ENCODE measurements at regions not wholly inside any gene's neighbourhood (a gene's known extent, or its start where the extent isn't known, plus 50 kb on each side); places are given as distances from the start of the nearest gene placed in this dataset.
A peak's percentile ranks its signal among the peaks of the same experiment; 100 is the strongest.

GRCh38 chr20:39855799-39856198, 833.2 kb downstream of the MAFB start:
- no peaks in the 10 kb centered on the region for H3K36me3 ChIP-seq (ENCODE audit: control insufficient read depth in 2 of 2, extremely low read depth in 1 of 2, insufficient read depth in 2 of 2, low read length in 2 of 2)
- intact Hi-C loops (cut with micrococcal nuclease), result no loop called here
- H4K20me1 ChIP-seq (replicated peaks; ENCODE audit: control insufficient read depth, extremely low read depth, insufficient read depth, low read length), result no peaks in the 10 kb centered on the region

GRCh38 chr20:39855056-39855455, 834.0 kb downstream of the MAFB start:
- Histone ChIP-seq H3K36me3 (ENCODE audit: control insufficient read depth in 2 of 2, extremely low read depth in 1 of 2, insufficient read depth in 2 of 2, low read length in 2 of 2) (no peaks in the 10 kb centered on the region), H3K4me2 (ENCODE audit: insufficient read depth, low read length) (no peak overlapping the region), H3K9ac (replicated peaks; ENCODE audit: extremely low read depth, insufficient read depth, low read length) (no peak overlapping the region), H3K9me3 (replicated peaks; ENCODE audit: control insufficient read depth, insufficient read depth, low read length) (no peaks in the 10 kb centered on the region), H3K27me3 (ENCODE audit: control insufficient read depth in 2 of 2, insufficient read depth in 2 of 2, low read length in 2 of 2) (no peaks in the 10 kb centered on the region), H3K9me1 (replicated peaks; ENCODE audit: control insufficient read depth, extremely low read depth, insufficient read depth, low read length) (no peaks in the 10 kb centered on the region), H3K79me2 (ENCODE audit: control insufficient read depth, insufficient read depth, low read length) (no peaks in the 10 kb centered on the region), H2AFZ (ENCODE audit: low read depth, low read length) (no peak overlapping the region), H3K4me3 (replicated peaks in 1 of 3; ENCODE audit: insufficient read depth in 1 of 3, low read depth in 1 of 3, low read length in 3 of 3) (no peak overlapping the region), H4K20me1 (replicated peaks; ENCODE audit: control insufficient read depth, extremely low read depth, insufficient read depth, low read length) (no peaks in the 10 kb centered on the region), H3K4me1 (ENCODE audit: control insufficient read depth, extremely low read depth, insufficient read depth, low read length) (no peaks in the 10 kb centered on the region), H3K27ac (ENCODE audit: insufficient read depth, low read depth, low read length) (no peak overlapping the region)
- POLR2A ChIA-PET, result no interaction called here
- TF ChIP-seq FOS (IDR thresholded peaks at IDR 0.05; ENCODE audit: borderline replicate concordance, insufficient read depth, low read length) (no peak), POLR2A (IDR thresholded peaks at IDR 0.05; ENCODE audit: low read depth, low read length) (no peak), POLR2AphosphoS5 (IDR thresholded peaks at IDR 0.05; ENCODE audit: insufficient read depth, low read depth, low read length) (no peak), JUN (IDR thresholded peaks at IDR 0.05; ENCODE audit: borderline replicate concordance, insufficient read depth, insufficient read length, low read depth) (no peak), MAX (IDR thresholded peaks at IDR 0.05; ENCODE audit: insufficient read depth, insufficient read length) (no peak), MYC (IDR thresholded peaks at IDR 0.05; ENCODE audit: low read depth, low read length) (no peak), EZH2 (IDR thresholded peaks at IDR 0.05; ENCODE audit: borderline replicate concordance, low read depth, low read length, severe bottlenecking) (no peak), CTCF (IDR thresholded peaks at IDR 0.05; ENCODE audit: extremely low read depth in 1 of 2, insufficient read depth in 1 of 2, low read depth in 1 of 2, low read length in 2 of 2) (no peak), GATA2 (IDR thresholded peaks at IDR 0.05; ENCODE audit: insufficient read depth, insufficient read length, low read depth, low read length) (no peak)
- DNase-seq (ENCODE audit: low read depth, low spot score), result no peak
- intact Hi-C loops (cut with micrococcal nuclease), result no loop called here
- BruUV-seq (replicated peaks), result no TSS peak
- FAIRE-seq, result no peak
- CTCF ChIA-PET, result interaction anchor here (1.2 kb wide), 1 partner anchor 19 kb away, joined by 4 read pairs; no protein-coding TSS in a partner anchor
- dilution Hi-C loops (cut with MboI; ENCODE audit: extremely low pct_ligation_motif_present, low sequenced_read_pairs), result no loop called here

More at GRCh38 chr20:39855799-39856198, 833.2 kb downstream of the MAFB start:
- H3K4me1 ChIP-seq (ENCODE audit: control insufficient read depth, extremely low read depth, insufficient read depth, low read length), result no peaks in the 10 kb centered on the region
- H3K4me2 ChIP-seq (ENCODE audit: insufficient read depth, low read length), result no peak overlapping the region
- H3K9me3 ChIP-seq (replicated peaks; ENCODE audit: control insufficient read depth, insufficient read depth, low read length), result no peaks in the 10 kb centered on the region
- FAIRE-seq, result no peak
- H3K9ac ChIP-seq (replicated peaks; ENCODE audit: extremely low read depth, insufficient read depth, low read length), result no peak overlapping the region
- dilution Hi-C loops (cut with MboI; ENCODE audit: extremely low pct_ligation_motif_present, low sequenced_read_pairs), result no loop called here
- no peak overlapping the region for H3K27ac ChIP-seq (ENCODE audit: insufficient read depth, low read depth, low read length)
- H2AFZ ChIP-seq (ENCODE audit: low read depth, low read length), result no peak overlapping the region
- no peak for DNase-seq (ENCODE audit: low read depth, low spot score)
- no TSS peak for BruUV-seq (replicated peaks)
- H3K27me3 ChIP-seq (ENCODE audit: control insufficient read depth in 2 of 2, insufficient read depth in 2 of 2, low read length in 2 of 2), result no peaks in the 10 kb centered on the region
- no peak overlapping the region for H3K4me3 ChIP-seq (replicated peaks in 1 of 3; ENCODE audit: insufficient read depth in 1 of 3, low read depth in 1 of 3, low read length in 3 of 3)
- H3K9me1 ChIP-seq (replicated peaks; ENCODE audit: control insufficient read depth, extremely low read depth, insufficient read depth, low read length), result no peaks in the 10 kb centered on the region
- TF ChIP-seq MAX (IDR thresholded peaks at IDR 0.05; ENCODE audit: insufficient read depth, insufficient read length) (no peak), GATA2 (IDR thresholded peaks at IDR 0.05; ENCODE audit: insufficient read depth, insufficient read length, low read depth, low read length) (no peak), FOS (IDR thresholded peaks at IDR 0.05; ENCODE audit: borderline replicate concordance, insufficient read depth, low read length) (no peak), MYC (IDR thresholded peaks at IDR 0.05; ENCODE audit: low read depth, low read length) (no peak), JUN (IDR thresholded peaks at IDR 0.05; ENCODE audit: borderline replicate concordance, insufficient read depth, insufficient read length, low read depth) (peak; percentile 13), POLR2A (IDR thresholded peaks at IDR 0.05; ENCODE audit: low read depth, low read length) (no peak), POLR2AphosphoS5 (IDR thresholded peaks at IDR 0.05; ENCODE audit: insufficient read depth, low read depth, low read length) (no peak), EZH2 (IDR thresholded peaks at IDR 0.05; ENCODE audit: borderline replicate concordance, low read depth, low read length, severe bottlenecking) (no peak)
- no peaks in the 10 kb centered on the region for H3K79me2 ChIP-seq (ENCODE audit: control insufficient read depth, insufficient read depth, low read length)
- CTCF ChIA-PET, result interaction anchor here (1.2 kb wide), 1 partner anchor 18 kb away, joined by 4 read pairs; no protein-coding TSS in a partner anchor
- POLR2A ChIA-PET, result no interaction called here
